SK-N-SH treated with all-trans-retinoic acid at 6 μM for 48 hours (cell line): ENCODE measurements at regions not wholly inside any gene's neighbourhood (a gene's known extent, or its start where the extent isn't known, plus 50 kb on each side); places are given as distances from the start of the nearest gene placed in this dataset.

Experiments used
- ARNTL ChIP-seq: fragments of 450-650 bp; formaldehyde crosslinking; IDR thresholded peaks from 2 replicates; pipeline ENCODE4 v1.5.0; 2020; ENCODE audit warnings: low read depth, mild to moderate bottlenecking, moderate library complexity, borderline replicate concordance
- BACH2 ChIP-seq: fragments of 250-450 bp; sonication (Bioruptor Pico); IDR thresholded peaks from 2 replicates; pipeline ENCODE4 v1.9.0; 2021; ENCODE audit warnings: mild to moderate bottlenecking, borderline replicate concordance
- ESRRG ChIP-seq: fragments of 250-450 bp; sonication (Bioruptor Pico); IDR thresholded peaks from 2 replicates; pipeline ENCODE4 v1.6.1; 2021; ENCODE audit warnings: mild to moderate bottlenecking
- GLIS3 ChIP-seq: fragments of 250-450 bp; sonication (Bioruptor Pico); IDR thresholded peaks from 2 replicates; pipeline ENCODE4 v1.5.0; 2020; ENCODE audit warnings: mild to moderate bottlenecking, moderate library complexity
- ISL1 ChIP-seq: fragments of 250-450 bp; sonication (Bioruptor Pico); IDR thresholded peaks from 2 replicates; pipeline ENCODE4 v2.1.2; 2022; ENCODE audit warnings: mild to moderate bottlenecking, moderate library complexity
- OSR1 ChIP-seq: fragments of 250-450 bp; sonication (Bioruptor Pico); IDR thresholded peaks from 2 replicates; pipeline ENCODE4 v1.8.0; 2022; ENCODE audit warnings: moderate library complexity, mild to moderate bottlenecking, inconsistent platforms
- PPARA ChIP-seq: fragments of 250-450 bp; sonication (Bioruptor Pico); IDR thresholded peaks from 2 replicates; pipeline ENCODE4 v1.5.0; 2020; ENCODE audit warnings: mild to moderate bottlenecking, borderline replicate concordance
- RARB ChIP-seq: fragments of 250-450 bp; sonication (Bioruptor Pico); IDR thresholded peaks from 2 replicates; pipeline ENCODE4 v1.8.0; 2021; ENCODE audit warnings: mild to moderate bottlenecking, moderate library complexity
- ZNF565 ChIP-seq: fragments of 450-650 bp; formaldehyde crosslinking; conservative IDR thresholded peaks from 2 replicates; pipeline ENCODE4 v1.5.0; 2020; ENCODE audit warnings: low read depth, mild to moderate bottlenecking, moderate library complexity
- TF ChIP-seq, protein P1 (sequence below): fragments of 250-450 bp; sonication (Bioruptor Pico); IDR thresholded peaks from 2 replicates; pipeline ENCODE4 v1.5.1; 2020; ENCODE audit warnings: low read depth, mild to moderate bottlenecking, moderate library complexity

- no peak for TF ChIP-seq GLIS3
- TF ChIP-seq RARB (CRISPR knock-in tag), result no peak
- TF ChIP-seq PPARA (CRISPR knock-in tag), result no peak
- TF ChIP-seq, protein P1, sequence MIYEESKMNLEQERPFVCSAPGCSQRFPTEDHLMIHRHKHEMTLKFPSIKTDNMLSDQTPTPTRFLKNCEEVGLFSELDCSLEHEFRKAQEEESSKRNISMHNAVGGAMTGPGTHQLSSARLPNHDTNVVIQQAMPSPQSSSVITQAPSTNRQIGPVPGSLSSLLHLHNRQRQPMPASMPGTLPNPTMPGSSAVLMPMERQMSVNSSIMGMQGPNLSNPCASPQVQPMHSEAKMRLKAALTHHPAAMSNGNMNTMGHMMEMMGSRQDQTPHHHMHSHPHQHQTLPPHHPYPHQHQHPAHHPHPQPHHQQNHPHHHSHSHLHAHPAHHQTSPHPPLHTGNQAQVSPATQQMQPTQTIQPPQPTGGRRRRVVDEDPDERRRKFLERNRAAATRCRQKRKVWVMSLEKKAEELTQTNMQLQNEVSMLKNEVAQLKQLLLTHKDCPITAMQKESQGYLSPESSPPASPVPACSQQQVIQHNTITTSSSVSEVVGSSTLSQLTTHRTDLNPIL (CRISPR knock-in tag), result no peak
- no peak for TF ChIP-seq OSR1 (CRISPR knock-in tag)
- no peak for TF ChIP-seq ARNTL (CRISPR knock-in tag)
- no peak for TF ChIP-seq BACH2 (CRISPR knock-in tag)
- TF ChIP-seq ISL1 (CRISPR knock-in tag), result no peak
- TF ChIP-seq ESRRG (CRISPR knock-in tag), result no peak
- no peak for TF ChIP-seq ZNF565 (CRISPR knock-in tag)
These were observed 1398.5 kb upstream of the CELF4 start for GRCh38 chr18:38963943-38964660.
